GM13977 (cell line): ENCODE measurements at regions not wholly inside any gene's neighbourhood (a gene's known extent, or its start where the extent isn't known, plus 50 kb on each side); places are given as distances from the start of the nearest gene placed in this dataset.

Source experiments
- DNase-seq: peaks from one replicate; pipeline ENCODE4 v3.0.0; 2012; ENCODE audit warnings: low spot score
- in situ Hi-C: fragments of 300-500 bp; cut with MboI; formaldehyde crosslinking; loops from one replicate; pipeline ENCODE4 v1.12.0; 2022; ENCODE audit warnings: low sequenced_read_pairs, low pct_unique_long_range_greater_than_20kb, mixed read lengths, inconsistent platforms; ENCODE audit not compliant: unreplicated experiment
- TF ChIP-seq, protein P1 (sequence below): IDR thresholded peaks from 2 replicates; pipeline ENCODE4 v1.5.1; 2012; ENCODE audit warnings: mild to moderate bottlenecking, control low read depth; ENCODE audit not compliant: insufficient read depth; ENCODE audit errors: extremely low read depth, missing control alignments

DNA sequence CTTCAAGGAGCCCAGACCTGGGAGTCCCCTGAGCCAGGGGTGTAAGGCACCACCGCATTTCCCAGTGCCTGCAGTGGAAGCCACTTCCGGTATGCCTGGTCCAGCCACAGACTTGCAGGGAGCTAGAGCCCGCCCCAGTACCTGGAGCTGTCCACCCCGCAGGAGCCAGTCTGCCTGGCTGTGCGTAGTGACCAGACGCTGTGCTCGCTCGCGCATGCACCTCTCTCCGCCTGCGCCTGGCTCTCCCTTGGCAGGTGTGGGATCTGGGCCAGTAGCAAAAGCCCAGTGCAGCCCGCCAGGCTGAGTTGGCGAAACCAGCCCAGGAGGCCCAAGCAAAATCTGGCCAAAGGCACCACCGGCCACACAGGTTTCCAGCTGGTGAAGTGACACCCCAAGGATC lies 973.7 kb upstream of the AGA start:
- TF ChIP-seq, protein P1, sequence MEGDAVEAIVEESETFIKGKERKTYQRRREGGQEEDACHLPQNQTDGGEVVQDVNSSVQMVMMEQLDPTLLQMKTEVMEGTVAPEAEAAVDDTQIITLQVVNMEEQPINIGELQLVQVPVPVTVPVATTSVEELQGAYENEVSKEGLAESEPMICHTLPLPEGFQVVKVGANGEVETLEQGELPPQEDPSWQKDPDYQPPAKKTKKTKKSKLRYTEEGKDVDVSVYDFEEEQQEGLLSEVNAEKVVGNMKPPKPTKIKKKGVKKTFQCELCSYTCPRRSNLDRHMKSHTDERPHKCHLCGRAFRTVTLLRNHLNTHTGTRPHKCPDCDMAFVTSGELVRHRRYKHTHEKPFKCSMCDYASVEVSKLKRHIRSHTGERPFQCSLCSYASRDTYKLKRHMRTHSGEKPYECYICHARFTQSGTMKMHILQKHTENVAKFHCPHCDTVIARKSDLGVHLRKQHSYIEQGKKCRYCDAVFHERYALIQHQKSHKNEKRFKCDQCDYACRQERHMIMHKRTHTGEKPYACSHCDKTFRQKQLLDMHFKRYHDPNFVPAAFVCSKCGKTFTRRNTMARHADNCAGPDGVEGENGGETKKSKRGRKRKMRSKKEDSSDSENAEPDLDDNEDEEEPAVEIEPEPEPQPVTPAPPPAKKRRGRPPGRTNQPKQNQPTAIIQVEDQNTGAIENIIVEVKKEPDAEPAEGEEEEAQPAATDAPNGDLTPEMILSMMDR: no peak
- in situ Hi-C loops: no loop called here
- no peak for DNase-seq

DNA sequence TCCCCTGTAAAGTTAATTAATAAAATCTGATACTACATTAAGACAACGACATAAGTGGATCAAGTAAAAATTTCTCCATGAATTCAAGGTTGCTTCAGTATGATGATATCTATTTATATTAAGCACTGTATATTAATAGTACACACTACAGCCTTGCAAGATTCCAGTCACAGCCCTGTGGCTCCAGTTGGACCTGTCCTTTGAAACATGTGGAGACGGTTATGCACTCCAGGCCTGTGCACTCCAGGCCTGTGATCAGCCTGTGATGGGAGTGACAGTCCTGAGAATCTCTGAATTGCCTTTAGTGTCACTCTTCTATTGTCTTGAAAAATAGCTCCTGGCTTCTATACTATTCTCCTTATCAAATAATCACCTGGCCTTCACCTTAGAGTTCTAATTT lies 981.1 kb upstream of the AGA start:
- TF ChIP-seq, protein P1: no peak
- DNase-seq: no peak
- in situ Hi-C loops: no loop called here

DNA sequence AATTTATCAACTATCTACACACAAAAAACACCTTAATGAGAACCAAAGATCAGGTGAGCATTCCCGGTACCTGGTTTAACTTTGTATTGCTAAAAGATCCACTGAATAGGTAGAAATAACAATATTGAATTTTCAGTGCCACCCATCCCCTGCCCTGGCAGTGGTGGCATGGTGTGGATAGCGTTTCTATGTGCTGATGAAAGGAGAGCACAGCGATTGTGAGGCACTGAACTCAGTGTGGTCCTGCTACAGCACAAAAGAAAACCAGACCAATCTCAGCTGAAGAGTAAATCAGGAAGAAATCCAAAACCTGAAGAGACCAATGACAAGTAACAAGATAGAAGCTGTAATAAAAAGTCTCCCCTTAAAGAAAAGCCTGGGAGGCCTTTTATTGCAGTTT lies 984.6 kb upstream of the AGA start:
- DNase-seq: no peak
- TF ChIP-seq, protein P1: no peak
- in situ Hi-C loops: no loop called here

DNA sequence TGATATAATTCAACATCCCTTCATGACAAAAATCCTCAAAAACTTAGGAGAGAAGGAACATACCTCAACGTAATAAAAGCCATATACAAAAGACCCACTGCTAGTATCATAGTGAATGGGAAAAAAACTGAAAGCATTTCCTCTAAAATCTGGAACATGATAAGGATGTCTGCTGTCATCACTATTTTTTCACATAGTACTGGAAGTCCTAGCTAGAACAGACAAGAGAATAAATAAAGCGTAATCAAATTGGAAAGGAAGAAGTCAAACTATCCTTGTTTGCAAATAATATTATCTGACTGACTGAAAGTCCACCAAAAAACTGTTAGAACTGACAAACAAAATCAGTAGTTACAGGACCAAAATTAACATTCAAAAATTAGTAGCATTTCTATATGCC lies 985.4 kb upstream of the AGA start:
- TF ChIP-seq, protein P1: no peak
- in situ Hi-C loops: no loop called here
- no peak for DNase-seq

DNA sequence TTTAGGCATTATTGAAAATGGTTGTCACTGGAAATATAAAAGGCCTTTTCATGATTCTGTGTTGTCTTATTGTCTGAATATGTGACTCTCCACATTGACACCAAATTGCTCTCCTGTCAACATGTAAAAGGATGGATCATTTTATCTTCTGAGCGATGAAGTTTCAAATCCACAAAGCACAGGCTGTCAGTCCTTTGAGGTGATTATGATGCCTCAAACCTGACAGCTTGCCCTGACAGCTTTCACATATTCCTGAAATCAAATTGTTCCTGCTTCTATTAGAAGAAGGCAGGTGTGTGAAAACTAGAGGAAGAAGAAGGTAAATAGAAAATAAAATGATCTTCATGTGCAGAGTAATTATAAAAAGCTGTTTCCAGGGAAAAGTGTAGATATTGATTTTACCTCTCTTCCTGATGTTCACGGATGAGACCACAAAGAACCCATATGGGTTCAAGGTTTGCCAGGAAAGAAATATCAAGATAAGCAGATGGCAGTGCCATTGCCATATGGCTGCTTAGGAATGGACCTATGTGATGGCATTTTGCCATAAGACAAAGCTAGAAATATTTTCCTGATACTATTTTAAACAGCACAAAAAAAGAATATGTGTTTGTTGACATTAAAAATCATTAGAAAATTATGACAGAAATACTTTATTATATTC lies 1006.3 kb upstream of the AGA start:
- DNase-seq: no peak
- TF ChIP-seq, protein P1: no peak
- in situ Hi-C loops: no loop called here

DNA sequence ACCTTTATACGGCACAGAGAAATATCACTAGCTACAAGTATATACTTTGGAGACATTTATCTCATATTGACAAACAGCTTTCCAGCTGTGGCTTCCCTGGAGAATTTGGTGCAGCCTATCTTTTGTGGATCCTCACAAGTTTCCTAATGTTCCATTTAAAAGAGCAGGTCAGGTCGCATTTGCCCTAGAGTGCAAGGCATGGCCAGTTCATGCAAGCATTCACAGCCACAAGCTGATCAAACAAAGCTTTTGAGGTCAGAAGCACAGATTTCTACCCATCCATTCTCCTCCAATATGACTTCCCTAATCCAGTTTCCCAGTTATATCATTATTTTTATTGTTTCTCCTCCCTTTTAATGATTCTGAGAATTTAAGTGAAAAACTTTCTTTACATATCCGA lies 1008.4 kb upstream of the AGA start:
- TF ChIP-seq, protein P1: no peak
- in situ Hi-C loops: no loop called here

More for the DNA sequence above, 1008.4 kb upstream of the AGA start:
- no peak for DNase-seq
